Uterus (tissue), 2 donors: ENCODE measurements at regions not wholly inside any gene's neighbourhood (a gene's known extent, or its start where the extent isn't known, plus 50 kb on each side); places are given as distances from the start of the nearest gene placed in this dataset.

Experiments used
- POLR2A ChIP-seq, 2 donors: fragments of 450-650 bp; IDR thresholded peaks; one replicate each; pipeline ENCODE4 v1.6.1; 2016; ENCODE audit warnings: antibody characterized with exemption in 2 of 2, mild to moderate bottlenecking in 1 of 2, moderate library complexity in 1 of 2
- TF ChIP-seq, protein P1 (sequence below), 4 experiments: fragments of 200-600 bp in 2 of 4; fragments of 450-650 bp in 2 of 4; sonication (generic) in 2 of 4; IDR thresholded peaks; one replicate each; pipeline ENCODE4 v1.5.1; 2016 to 2019; ENCODE audit warnings: antibody characterized with exemption in 4 of 4, mild to moderate bottlenecking in 2 of 4, moderate library complexity in 1 of 4

GRCh38 chr1:95369985-95370690 is 136.1 kb downstream of the RWDD3 start:
- no peak for TF ChIP-seq POLR2A (IDR thresholded peaks at IDR 0.05)
- TF ChIP-seq, protein P1, sequence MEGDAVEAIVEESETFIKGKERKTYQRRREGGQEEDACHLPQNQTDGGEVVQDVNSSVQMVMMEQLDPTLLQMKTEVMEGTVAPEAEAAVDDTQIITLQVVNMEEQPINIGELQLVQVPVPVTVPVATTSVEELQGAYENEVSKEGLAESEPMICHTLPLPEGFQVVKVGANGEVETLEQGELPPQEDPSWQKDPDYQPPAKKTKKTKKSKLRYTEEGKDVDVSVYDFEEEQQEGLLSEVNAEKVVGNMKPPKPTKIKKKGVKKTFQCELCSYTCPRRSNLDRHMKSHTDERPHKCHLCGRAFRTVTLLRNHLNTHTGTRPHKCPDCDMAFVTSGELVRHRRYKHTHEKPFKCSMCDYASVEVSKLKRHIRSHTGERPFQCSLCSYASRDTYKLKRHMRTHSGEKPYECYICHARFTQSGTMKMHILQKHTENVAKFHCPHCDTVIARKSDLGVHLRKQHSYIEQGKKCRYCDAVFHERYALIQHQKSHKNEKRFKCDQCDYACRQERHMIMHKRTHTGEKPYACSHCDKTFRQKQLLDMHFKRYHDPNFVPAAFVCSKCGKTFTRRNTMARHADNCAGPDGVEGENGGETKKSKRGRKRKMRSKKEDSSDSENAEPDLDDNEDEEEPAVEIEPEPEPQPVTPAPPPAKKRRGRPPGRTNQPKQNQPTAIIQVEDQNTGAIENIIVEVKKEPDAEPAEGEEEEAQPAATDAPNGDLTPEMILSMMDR (IDR thresholded peaks at IDR 0.05) = no peak
